Stimulated activated CD4-positive, alpha-beta T cell treated with anti-CD3 and anti-CD28 coated beads, Interleukin-1b, Interleukin-23, amount 100 ng/mL, for 4 hours (primary cell): ENCODE measurements at regions not wholly inside any gene's neighbourhood (a gene's known extent, or its start where the extent isn't known, plus 50 kb on each side); places are given as distances from the start of the nearest gene placed in this dataset.
"Not testable (repeated sequence)": the region's sequence is repeated elsewhere in the genome, so short reads cannot be mapped to it uniquely, and the experiment has no call there.

Experiments
- DNase-seq, 2 donors: peaks; one replicate each; pipeline ENCODE4 v3.0.0-alpha.2; 2020; ENCODE audit warnings: low read depth in 2 of 2

GRCh38 chr4:57877047-57877458 lies 766.9 kb upstream of the IGFBP7 start:
- no peak for DNase-seq

- DNase-seq, result no peak
These were observed 765.7 kb upstream of the IGFBP7 start for GRCh38 chr4:57875829-57876392.

- DNase-seq, result no peak
These were observed 756.4 kb upstream of the IGFBP7 start for GRCh38 chr4:57866468-57867171.

GRCh38 chr4:57865264-57865663 lies 755.1 kb upstream of the IGFBP7 start:
- no peak for DNase-seq

- DNase-seq, result no peak
These were observed 744.6 kb upstream of the IGFBP7 start for GRCh38 chr4:57854748-57855147.

- no peak for DNase-seq
These were observed 740.0 kb upstream of the IGFBP7 start for GRCh38 chr4:57850141-57850540.

- no peak for DNase-seq
These were observed 721.9 kb upstream of the IGFBP7 start for GRCh38 chr4:57832083-57832482.

GRCh38 chr4:57789666-57790065 lies 679.5 kb upstream of the IGFBP7 start:
- no peak for DNase-seq

- no peak for DNase-seq
These were observed 667.7 kb upstream of the IGFBP7 start for GRCh38 chr4:57777876-57778275.

- no peak for DNase-seq
These were observed 664.5 kb upstream of the IGFBP7 start for GRCh38 chr4:57774681-57775080.

GRCh38 chr4:57774171-57774570 lies 664.0 kb upstream of the IGFBP7 start:
- no peak for DNase-seq

GRCh38 chr4:57766341-57766740 lies 656.2 kb upstream of the IGFBP7 start:
- no peak for DNase-seq

- DNase-seq, result no peak
These were observed 654.7 kb upstream of the IGFBP7 start for GRCh38 chr4:57764856-57765255.

- DNase-seq, result no peak
These were observed 652.9 kb upstream of the IGFBP7 start for GRCh38 chr4:57763070-57763469.

- no peak for DNase-seq
These were observed 630.5 kb upstream of the IGFBP7 start for GRCh38 chr4:57740625-57741190.

GRCh38 chr4:57736781-57737180 lies 626.6 kb upstream of the IGFBP7 start:
- DNase-seq, result no peak

GRCh38 chr4:57734104-57734670 lies 624.0 kb upstream of the IGFBP7 start:
- no peak for DNase-seq

GRCh38 chr4:57729775-57730570 lies 619.8 kb upstream of the IGFBP7 start:
- DNase-seq, result not testable (repeated sequence)

- DNase-seq, result no peak
These were observed 616.0 kb upstream of the IGFBP7 start for GRCh38 chr4:57726154-57726553.

GRCh38 chr4:57719456-57719855 lies 609.3 kb upstream of the IGFBP7 start:
- DNase-seq, result no peak

- not testable (repeated sequence) for DNase-seq
These were observed 604.1 kb upstream of the IGFBP7 start for GRCh38 chr4:57714313-57714712.

GRCh38 chr4:57710053-57710452 lies 599.9 kb upstream of the IGFBP7 start:
- no peak for DNase-seq
